HG02870 (cell line): ENCODE measurements at regions not wholly inside any gene's neighbourhood (a gene's known extent, or its start where the extent isn't known, plus 50 kb on each side); places are given as distances from the start of the nearest gene placed in this dataset.
A peak's percentile ranks its signal among the peaks of the same experiment; 100 is the strongest.

Source experiments
- ATAC-seq: cut with Tn5 transposase; IDR thresholded peaks from one replicate; pipeline ENCODE4 v1.9.1; 2021; ENCODE audit warnings: mild to moderate bottlenecking, moderate library complexity; ENCODE audit not compliant: unreplicated experiment

DNA sequence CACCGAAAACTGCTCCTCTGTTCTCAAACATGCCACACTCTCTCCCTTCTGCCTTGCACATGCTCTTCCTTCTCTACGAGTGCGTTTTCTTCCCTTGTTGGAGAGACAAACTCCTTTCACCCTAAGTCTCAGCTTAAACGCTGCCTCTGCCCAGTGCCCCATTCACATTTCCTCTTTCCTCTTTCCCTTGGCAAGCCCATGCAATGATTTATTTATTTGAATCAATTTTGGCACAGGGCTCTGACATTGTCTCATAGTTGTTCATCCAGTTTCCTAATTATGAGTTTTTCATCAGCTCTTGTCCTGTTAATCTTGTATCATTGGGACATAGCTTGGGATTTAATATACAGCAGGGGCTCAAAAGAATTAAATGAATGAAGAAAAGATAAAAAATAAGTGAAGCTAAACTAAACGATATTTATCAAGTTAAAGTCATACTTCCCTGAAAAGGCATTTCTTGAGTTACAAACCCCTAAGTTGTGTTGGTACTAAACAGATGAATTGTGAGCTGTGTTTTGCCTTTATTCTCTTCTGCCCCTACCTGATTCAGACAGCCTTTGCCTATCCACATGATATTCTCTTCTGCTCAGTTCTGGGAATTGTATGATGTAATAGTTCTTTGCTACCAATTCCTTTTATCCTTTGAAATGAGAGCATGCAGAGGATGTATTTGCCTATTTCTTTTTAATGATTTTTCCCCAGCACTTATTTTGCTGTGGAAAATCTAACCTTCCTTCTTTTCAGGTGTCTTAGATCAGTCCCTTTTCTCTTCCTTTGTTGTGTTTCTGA is 704.4 kb downstream of the UTRN start:
- no peak for ATAC-seq

- ATAC-seq: no peak
Measured at GRCh38 chr6:144990784-144991183, 705.6 kb downstream of the UTRN start.

DNA sequence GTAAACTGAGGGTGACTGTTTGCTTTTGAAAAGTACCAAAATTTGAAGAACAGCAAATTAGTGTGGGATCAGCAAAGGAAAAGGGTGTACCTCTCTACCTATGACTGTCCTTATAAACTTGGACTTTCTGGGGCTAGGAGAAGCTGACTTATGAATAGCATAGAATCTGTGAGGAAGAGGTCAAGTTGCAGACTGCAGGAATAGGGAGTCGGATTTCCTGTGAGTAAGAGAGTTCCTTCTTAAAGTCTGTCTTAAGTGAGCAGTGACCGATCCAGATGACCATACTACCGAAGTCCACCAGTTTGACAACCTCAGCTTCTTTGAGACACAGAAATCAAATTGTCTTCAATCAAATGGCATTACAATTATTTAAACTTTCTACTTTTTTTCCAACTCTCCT is 708.7 kb downstream of the UTRN start:
- ATAC-seq: no peak

GRCh38 chr6:144997996-144998395 is 712.9 kb downstream of the UTRN start:
- ATAC-seq: no peak

GRCh38 chr6:144999127-144999526 is 714.0 kb downstream of the UTRN start:
- no peak for ATAC-seq

- no peak for ATAC-seq
Measured at GRCh38 chr6:145003145-145003544, 718.0 kb downstream of the UTRN start.

GRCh38 chr6:145006914-145007313 is 721.8 kb downstream of the UTRN start:
- ATAC-seq: no peak

DNA sequence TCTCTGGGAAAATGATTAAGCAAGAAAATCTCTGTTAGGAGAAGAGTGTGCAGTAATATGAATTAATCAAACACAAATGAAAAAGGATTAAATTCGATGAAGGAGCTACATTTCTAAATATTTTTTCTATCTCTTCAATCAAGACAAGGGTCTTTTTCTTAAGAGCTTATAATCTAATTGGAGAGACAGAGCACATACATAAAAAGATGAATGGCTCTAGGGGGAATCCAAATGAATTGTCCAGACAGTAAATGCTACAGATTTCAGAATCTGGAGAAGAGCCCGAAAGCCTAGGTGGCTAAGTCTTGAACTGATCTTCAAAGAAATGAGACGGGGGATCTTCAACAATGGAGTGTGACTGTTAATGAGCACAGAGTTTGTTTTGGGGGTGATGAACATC is 723.6 kb downstream of the UTRN start:
- no peak for ATAC-seq

DNA sequence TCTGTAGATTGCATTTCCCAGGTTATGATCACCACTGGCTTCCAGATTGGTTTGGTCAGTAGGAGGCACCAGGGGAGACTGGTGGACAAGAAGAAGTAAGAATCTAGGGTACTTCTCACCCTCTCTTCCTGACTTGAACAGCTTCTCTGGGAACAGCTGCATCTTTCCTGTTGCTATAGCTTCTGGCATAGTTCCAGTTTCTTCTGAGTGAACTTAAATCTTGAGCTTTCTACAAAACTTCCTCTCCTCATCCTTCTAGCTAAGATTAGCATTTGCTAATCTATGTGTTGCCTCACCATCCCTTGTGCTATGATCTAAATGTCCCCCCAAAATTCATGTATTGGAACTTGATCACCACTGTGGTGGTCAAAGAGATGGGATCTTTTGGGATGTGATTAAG is 724.6 kb downstream of the UTRN start:
- ATAC-seq: no peak

- no peak for ATAC-seq
Measured at GRCh38 chr6:145012039-145012662, 723.2 kb downstream of the EPM2A start.

DNA sequence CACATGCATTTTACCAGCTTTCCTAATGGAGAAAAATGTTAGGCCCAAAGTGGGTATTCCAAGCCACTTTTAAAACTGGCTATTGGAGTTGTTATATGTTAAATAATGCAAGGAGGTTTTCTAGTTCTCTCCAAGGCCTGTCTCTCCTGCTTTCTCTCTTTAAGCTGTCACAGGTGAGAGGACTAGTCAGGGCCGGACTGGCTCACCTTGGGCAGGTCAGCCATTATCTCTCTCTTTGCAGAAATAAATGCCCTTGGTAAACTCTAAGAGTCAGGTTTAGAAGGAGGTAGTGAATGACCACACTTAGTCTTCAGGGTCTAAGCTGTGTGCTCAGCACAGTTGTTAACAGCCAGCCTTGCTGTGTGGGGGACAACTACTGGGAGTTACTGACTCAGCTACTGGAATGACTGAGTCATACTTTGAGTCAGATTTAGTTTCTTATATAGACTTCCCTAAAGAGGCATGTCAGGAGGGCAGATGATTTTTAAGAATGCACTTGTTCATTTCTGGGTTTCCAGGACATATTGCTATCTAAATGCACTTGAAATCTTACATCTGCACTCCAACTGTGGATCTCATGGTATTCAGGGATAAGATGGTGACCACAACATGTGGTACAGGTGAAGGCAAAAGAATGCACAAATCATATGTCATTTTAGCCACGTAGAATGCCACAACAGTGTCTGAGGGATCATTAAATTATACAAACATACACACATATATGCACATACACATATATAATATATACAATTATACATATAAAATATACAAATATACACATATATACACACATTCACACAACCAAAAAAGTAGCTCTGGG is 719.4 kb downstream of the EPM2A start:
- ATAC-seq: peak; percentile 100

- no peak for ATAC-seq
Measured at GRCh38 chr6:145017051-145017450, 718.3 kb downstream of the EPM2A start.

GRCh38 chr6:145017516-145017915 is 717.8 kb downstream of the EPM2A start:
- no peak for ATAC-seq

GRCh38 chr6:145018027-145018426 is 717.3 kb downstream of the EPM2A start:
- ATAC-seq: no peak

GRCh38 chr6:145020114-145020513 is 715.2 kb downstream of the EPM2A start:
- no peak for ATAC-seq

DNA sequence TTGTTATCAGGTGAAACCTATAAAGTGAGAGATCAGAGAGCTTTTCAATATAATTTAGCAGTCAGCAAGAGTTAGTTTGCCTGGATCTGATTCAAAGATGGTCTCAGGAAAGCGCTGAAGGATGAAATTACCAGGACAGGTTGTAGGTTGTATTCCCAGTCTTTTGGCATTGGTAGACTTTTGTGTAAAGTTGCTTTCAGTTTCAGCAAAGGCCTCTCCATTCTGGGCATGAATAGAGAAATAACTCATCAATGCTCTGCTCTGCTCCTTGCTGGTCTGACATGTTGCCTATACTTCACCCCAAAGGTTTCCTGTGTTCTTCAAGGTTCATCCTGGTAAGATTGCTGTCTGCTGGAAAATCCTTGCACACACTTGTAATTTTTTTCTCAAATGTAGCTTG is 714.8 kb downstream of the EPM2A start:
- no peak for ATAC-seq

GRCh38 chr6:145022199-145022796 is 713.0 kb downstream of the EPM2A start:
- no peak for ATAC-seq

GRCh38 chr6:145023116-145023726 is 712.1 kb downstream of the EPM2A start:
- ATAC-seq: no peak

DNA sequence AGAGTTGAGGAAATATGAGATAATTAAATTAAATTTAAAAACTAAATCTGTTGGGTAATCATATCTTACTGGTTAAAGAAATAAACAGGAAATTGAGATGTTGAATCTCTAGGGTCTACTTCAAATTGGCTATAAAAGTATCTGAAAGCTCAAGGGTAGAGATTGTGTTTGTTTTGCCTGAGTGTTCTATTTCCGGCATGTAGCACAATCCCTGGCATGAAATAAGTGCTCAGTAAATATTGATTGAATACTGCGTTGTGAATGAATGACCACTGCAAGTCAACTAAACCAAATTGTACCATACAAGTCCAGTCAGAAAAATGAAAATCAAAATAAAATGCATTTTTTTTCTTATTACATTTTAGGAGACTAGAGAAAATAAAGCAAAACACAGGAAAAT is 709.8 kb downstream of the EPM2A start:
- no peak for ATAC-seq

DNA sequence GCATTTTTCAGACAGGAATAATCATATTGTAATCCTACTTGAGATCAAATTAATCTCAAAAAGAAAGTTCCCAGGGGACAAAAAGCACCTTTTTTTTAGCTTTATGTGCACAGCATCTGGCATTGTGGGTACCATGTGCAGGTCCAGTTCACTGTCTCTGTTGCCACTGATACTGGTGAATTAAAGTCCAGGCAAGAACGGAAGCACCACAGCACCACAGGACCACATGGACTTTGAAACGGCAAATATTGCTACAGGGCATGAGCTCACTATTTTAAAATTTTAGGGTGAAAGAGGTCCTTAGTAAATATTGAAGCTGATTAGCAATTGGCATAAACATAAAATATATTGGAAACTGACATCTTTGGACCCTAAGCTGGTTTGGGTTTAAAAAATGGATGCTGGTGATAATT is 709.0 kb downstream of the EPM2A start:
- ATAC-seq: no peak
